ENCODE measurements at regions not wholly inside any gene's neighbourhood (a gene's known extent, or its start where the extent isn't known, plus 50 kb on each side); places are given as distances from the start of the nearest gene placed in this dataset.

- TF ChIP-seq CTCF (IDR thresholded peaks at IDR 0.05) = no peak
Observed at GRCh38 chr5:28226407-28226806, 1188.0 kb upstream of the CDH9 start.

- TF ChIP-seq CTCF (IDR thresholded peaks at IDR 0.05) = no peak
Observed at GRCh38 chr5:28219539-28219938, 1181.2 kb upstream of the CDH9 start.

- no peak for TF ChIP-seq CTCF (IDR thresholded peaks at IDR 0.05)
Observed at GRCh38 chr5:28217695-28218094, 1179.3 kb upstream of the CDH9 start.

GRCh38 chr5:28216939-28217360, 1178.6 kb upstream of the CDH9 start:
- no peak for TF ChIP-seq CTCF (IDR thresholded peaks at IDR 0.05)

GRCh38 chr5:28215091-28215490, 1176.7 kb upstream of the CDH9 start:
- TF ChIP-seq CTCF (IDR thresholded peaks at IDR 0.05) = no peak

GRCh38 chr5:28214292-28214691, 1175.9 kb upstream of the CDH9 start:
- TF ChIP-seq CTCF (IDR thresholded peaks at IDR 0.05) = no peak

GRCh38 chr5:28208356-28208755, 1170.0 kb upstream of the CDH9 start:
- no peak for TF ChIP-seq CTCF (IDR thresholded peaks at IDR 0.05)

- TF ChIP-seq CTCF (IDR thresholded peaks at IDR 0.05) = no peak
Observed at GRCh38 chr5:28190011-28190410, 1151.6 kb upstream of the CDH9 start.
